ENCODE measurements at regions not wholly inside any gene's neighbourhood (a gene's known extent, or its start where the extent isn't known, plus 50 kb on each side); places are given as distances from the start of the nearest gene placed in this dataset.

DNA sequence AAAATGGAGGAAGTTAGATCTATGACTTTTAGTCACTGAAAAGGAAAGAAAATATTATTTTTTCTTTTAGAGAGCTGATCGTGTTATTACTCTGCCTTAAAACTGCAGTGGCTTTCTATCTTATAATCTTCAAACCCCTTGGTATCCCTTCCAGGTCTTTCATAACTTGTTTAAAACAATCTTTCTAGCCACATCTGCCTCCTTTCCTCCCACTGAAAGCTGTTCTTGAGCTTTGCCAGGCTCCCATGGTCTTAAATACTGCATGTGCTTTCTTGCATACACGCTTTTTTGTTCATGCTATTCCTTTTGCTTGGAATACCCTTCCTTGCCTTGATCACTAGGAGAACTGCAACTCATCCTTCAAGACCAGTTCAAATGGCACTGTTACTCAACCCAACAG, 65.9 kb upstream of the GADD45A start:
- TF ChIP-seq, protein P1, sequence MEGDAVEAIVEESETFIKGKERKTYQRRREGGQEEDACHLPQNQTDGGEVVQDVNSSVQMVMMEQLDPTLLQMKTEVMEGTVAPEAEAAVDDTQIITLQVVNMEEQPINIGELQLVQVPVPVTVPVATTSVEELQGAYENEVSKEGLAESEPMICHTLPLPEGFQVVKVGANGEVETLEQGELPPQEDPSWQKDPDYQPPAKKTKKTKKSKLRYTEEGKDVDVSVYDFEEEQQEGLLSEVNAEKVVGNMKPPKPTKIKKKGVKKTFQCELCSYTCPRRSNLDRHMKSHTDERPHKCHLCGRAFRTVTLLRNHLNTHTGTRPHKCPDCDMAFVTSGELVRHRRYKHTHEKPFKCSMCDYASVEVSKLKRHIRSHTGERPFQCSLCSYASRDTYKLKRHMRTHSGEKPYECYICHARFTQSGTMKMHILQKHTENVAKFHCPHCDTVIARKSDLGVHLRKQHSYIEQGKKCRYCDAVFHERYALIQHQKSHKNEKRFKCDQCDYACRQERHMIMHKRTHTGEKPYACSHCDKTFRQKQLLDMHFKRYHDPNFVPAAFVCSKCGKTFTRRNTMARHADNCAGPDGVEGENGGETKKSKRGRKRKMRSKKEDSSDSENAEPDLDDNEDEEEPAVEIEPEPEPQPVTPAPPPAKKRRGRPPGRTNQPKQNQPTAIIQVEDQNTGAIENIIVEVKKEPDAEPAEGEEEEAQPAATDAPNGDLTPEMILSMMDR (optimal IDR thresholded peaks at IDR 0.05 in 1 of 3, IDR thresholded peaks at IDR 0.05 in 1 of 3, conservative IDR thresholded peaks at IDR 0.05 in 1 of 3; ENCODE audit: extremely low read depth in 1 of 3, insufficient read depth in 2 of 3, low read length in 3 of 3): no peak
- TF ChIP-seq EZH2 (IDR thresholded peaks at IDR 0.05; ENCODE audit: low read length): no peak

Measured in keratinocyte (primary cell).